K562 (cell line): ENCODE measurements at regions not wholly inside any gene's neighbourhood (a gene's known extent, or its start where the extent isn't known, plus 50 kb on each side); places are given as distances from the start of the nearest gene placed in this dataset.

ENCODE experiments used
- ERF ChIP-seq: fragments of 450-650 bp; formaldehyde crosslinking; IDR thresholded peaks from 2 replicates; pipeline ENCODE4 v1.4.0; 2020; ENCODE audit warnings: mild to moderate bottlenecking, mixed read lengths
- EZH2 ChIP-seq: IDR thresholded peaks from 2 replicates; pipeline ENCODE4 v1.6.1; 2012; ENCODE audit warnings: low read depth, mild to moderate bottlenecking, inconsistent platforms, low read length, borderline replicate concordance
- GABPB1 ChIP-seq: sonication (generic); formaldehyde crosslinking; IDR thresholded peaks from 2 replicates; pipeline ENCODE4 v1.8.0; 2022; ENCODE audit warnings: mild to moderate bottlenecking, missing genetic modification reagents
- KAT8 ChIP-seq: fragments of 450-650 bp; IDR thresholded peaks from 2 replicates; pipeline ENCODE4 v1.6.1; 2016; ENCODE audit warnings: low read depth, mild to moderate bottlenecking
- NRF1 ChIP-seq, 2 experiments: fragments of 450-650 bp; IDR thresholded peaks in 1 of 2; conservative IDR thresholded peaks in 1 of 2; 2 replicates each; pipeline ENCODE4 v1.6.1; 2014; ENCODE audit warnings: mild to moderate bottlenecking in 2 of 2
- POLR2A ChIP-seq: fragments of 450-650 bp; conservative IDR thresholded peaks from 2 replicates; pipeline ENCODE4 v1.6.1; 2016
- SIX5 ChIP-seq, 2 experiments: IDR thresholded peaks; 2 replicates each; pipeline ENCODE4 v1.6.1; 2011; ENCODE audit warnings: low read length in 2 of 2, borderline replicate concordance in 1 of 2, low read depth in 1 of 2, mild to moderate bottlenecking in 1 of 2, moderate library complexity in 1 of 2; ENCODE audit not compliant: insufficient read depth in 1 of 2
- SREBF2 ChIP-seq: sonication (generic); formaldehyde crosslinking; IDR thresholded peaks from 2 replicates; pipeline ENCODE4 v1.4.0; 2020; ENCODE audit warnings: mild to moderate bottlenecking, missing genetic modification reagents
- U2AF2 ChIP-seq: fragments of 200-400 bp; formaldehyde crosslinking; optimal IDR thresholded peaks from 2 replicates; pipeline ENCODE3; 2017; ENCODE audit warnings: low read depth, mild to moderate bottlenecking, low read length
- ZNF707 ChIP-seq: fragments of 250-450 bp; sonication (Bioruptor Pico); conservative IDR thresholded peaks from 2 replicates; pipeline ENCODE4 v1.8.0; 2022; ENCODE audit warnings: inconsistent platforms, mild to moderate bottlenecking, moderate library complexity
- TF ChIP-seq, protein P1 (sequence below): sonication (generic); formaldehyde crosslinking; IDR thresholded peaks from 2 replicates; pipeline ENCODE4 v1.8.0; 2022; ENCODE audit warnings: missing genetic modification reagents, mild to moderate bottlenecking, borderline replicate concordance
- TF ChIP-seq, protein P2 (sequence below), 3 experiments: IDR thresholded peaks in 2 of 3; conservative IDR thresholded peaks in 1 of 3; 2 replicates each; pipeline ENCODE4 v1.5.1; 2011 to 2012; ENCODE audit warnings: low read length in 3 of 3, mild to moderate bottlenecking in 3 of 3, control low read depth in 2 of 3, improper control_type of control experiment in 1 of 3, inconsistent platforms in 1 of 3, low read depth in 1 of 3, mixed read lengths in 1 of 3, moderate library complexity in 1 of 3; ENCODE audit not compliant: insufficient read depth in 2 of 3
- TF ChIP-seq, protein P3 (sequence below), 2 experiments: fragments of 450-650 bp; IDR thresholded peaks; 2 replicates each; pipeline ENCODE4 v1.6.1; 2016

DNA sequence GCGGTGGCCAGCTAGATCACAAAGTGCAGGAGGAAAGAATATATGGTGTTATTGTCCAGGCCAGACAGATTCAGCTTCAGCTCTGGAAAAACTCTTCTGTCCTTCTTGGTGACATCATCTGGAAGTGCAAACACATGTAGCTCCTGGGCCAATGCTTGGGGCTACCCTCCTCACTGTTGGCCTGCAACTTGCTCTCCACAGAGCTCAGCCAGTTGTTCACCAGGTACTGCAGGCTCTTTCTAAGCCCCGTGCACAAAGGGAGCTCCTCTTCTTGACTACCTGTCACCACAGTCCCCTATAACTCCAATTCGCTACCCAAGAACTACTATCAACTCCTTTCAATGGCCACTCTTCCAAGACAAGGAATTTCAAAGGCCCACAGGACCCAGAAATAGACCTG lies 1175.9 kb upstream of the CDH9 start:
- TF ChIP-seq, protein P1, sequence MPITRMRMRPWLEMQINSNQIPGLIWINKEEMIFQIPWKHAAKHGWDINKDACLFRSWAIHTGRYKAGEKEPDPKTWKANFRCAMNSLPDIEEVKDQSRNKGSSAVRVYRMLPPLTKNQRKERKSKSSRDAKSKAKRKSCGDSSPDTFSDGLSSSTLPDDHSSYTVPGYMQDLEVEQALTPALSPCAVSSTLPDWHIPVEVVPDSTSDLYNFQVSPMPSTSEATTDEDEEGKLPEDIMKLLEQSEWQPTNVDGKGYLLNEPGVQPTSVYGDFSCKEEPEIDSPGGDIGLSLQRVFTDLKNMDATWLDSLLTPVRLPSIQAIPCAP (CRISPR knock-in tag) = no peak
- no peak for TF ChIP-seq EZH2
- no peak for TF ChIP-seq SIX5 (IDR thresholded peaks at IDR 0.05; ENCODE audit: borderline replicate concordance in 1 of 2, insufficient read depth in 1 of 2, low read depth in 1 of 2, low read length in 2 of 2)
- no peak for TF ChIP-seq ERF (CRISPR knock-in tag)
- TF ChIP-seq U2AF2 = no peak
- TF ChIP-seq, protein P2, sequence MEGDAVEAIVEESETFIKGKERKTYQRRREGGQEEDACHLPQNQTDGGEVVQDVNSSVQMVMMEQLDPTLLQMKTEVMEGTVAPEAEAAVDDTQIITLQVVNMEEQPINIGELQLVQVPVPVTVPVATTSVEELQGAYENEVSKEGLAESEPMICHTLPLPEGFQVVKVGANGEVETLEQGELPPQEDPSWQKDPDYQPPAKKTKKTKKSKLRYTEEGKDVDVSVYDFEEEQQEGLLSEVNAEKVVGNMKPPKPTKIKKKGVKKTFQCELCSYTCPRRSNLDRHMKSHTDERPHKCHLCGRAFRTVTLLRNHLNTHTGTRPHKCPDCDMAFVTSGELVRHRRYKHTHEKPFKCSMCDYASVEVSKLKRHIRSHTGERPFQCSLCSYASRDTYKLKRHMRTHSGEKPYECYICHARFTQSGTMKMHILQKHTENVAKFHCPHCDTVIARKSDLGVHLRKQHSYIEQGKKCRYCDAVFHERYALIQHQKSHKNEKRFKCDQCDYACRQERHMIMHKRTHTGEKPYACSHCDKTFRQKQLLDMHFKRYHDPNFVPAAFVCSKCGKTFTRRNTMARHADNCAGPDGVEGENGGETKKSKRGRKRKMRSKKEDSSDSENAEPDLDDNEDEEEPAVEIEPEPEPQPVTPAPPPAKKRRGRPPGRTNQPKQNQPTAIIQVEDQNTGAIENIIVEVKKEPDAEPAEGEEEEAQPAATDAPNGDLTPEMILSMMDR (IDR thresholded peaks at IDR 0.05 in 2 of 3, conservative IDR thresholded peaks at IDR 0.05 in 1 of 3; ENCODE audit: insufficient read depth in 2 of 3, low read depth in 1 of 3, low read length in 3 of 3) = no peak
- TF ChIP-seq, protein P3, sequence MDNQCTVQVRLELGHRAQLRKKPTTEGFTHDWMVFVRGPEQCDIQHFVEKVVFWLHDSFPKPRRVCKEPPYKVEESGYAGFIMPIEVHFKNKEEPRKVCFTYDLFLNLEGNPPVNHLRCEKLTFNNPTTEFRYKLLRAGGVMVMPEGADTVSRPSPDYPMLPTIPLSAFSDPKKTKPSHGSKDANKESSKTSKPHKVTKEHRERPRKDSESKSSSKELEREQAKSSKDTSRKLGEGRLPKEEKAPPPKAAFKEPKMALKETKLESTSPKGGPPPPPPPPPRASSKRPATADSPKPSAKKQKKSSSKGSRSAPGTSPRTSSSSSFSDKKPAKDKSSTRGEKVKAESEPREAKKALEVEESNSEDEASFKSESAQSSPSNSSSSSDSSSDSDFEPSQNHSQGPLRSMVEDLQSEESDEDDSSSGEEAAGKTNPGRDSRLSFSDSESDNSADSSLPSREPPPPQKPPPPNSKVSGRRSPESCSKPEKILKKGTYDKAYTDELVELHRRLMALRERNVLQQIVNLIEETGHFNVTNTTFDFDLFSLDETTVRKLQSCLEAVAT (IDR thresholded peaks at IDR 0.05) = no peak
- no peak for TF ChIP-seq POLR2A
- no peak for TF ChIP-seq SREBF2 (CRISPR knock-in tag)
- no peak for TF ChIP-seq KAT8
- TF ChIP-seq NRF1 (conservative IDR thresholded peaks at IDR 0.05 in 1 of 2, IDR thresholded peaks at IDR 0.05 in 1 of 2) = no peak
- no peak for TF ChIP-seq ZNF707 (CRISPR knock-in tag)
- TF ChIP-seq GABPB1 (CRISPR knock-in tag) = no peak
